HS-5 (cell line): ENCODE measurements at regions not wholly inside any gene's neighbourhood (a gene's known extent, or its start where the extent isn't known, plus 50 kb on each side); places are given as distances from the start of the nearest gene placed in this dataset.

Source experiments
- DNase-seq: peaks from one replicate; pipeline ENCODE4 v3.0.0-alpha.2; 2012; ENCODE audit warnings: low read depth

- DNase-seq, result no peak
These were observed 184.4 kb downstream of the SIPA1L2 start for GRCh38 chr1:232445361-232446106.

GRCh38 chr1:232443372-232443771 is 186.6 kb downstream of the SIPA1L2 start:
- DNase-seq, result no peak

DNA sequence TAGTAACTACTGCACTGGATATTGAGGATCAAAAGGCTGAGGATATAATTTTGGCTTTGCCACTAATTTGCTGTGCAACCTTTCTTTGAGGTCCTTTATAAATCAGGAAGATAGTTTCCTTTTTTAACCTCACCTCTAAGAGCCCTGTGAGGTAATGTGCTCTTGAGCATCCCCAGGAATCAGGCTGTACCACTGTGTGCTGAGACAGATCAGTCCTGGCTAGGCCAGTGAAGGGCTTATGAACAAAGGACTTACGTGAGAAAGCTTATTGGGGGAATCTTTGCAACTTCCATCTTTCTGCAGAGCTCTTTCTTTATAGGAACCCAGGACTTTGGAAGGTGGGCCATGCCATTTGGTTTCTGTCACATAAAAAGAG is 188.9 kb downstream of the SIPA1L2 start:
- no peak for DNase-seq

GRCh38 chr1:232440325-232441035 is 189.5 kb downstream of the SIPA1L2 start:
- no peak for DNase-seq

GRCh38 chr1:232439011-232439410 is 190.9 kb downstream of the SIPA1L2 start:
- DNase-seq, result no peak

- DNase-seq, result no peak
These were observed 191.5 kb downstream of the SIPA1L2 start for GRCh38 chr1:232438476-232438875.

DNA sequence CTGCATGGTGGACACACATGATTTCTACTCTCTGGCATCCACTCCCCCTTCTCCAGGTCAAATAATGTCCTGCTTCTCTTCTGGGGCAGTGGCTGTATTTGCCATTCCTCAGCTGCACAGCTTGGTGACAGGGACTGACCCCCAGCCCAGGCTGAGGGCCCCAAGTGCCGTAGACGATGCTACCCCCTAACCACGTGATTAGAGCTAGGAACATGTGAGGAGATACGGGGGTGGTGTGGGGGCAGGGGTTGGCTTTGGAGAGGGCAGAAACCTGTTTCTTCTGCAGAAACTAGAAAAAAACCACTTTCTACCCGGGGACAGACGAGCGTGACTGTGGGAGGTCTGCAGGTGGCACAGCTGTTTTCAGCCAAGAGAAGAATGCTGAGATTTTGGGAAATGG is 192.4 kb downstream of the SIPA1L2 start:
- DNase-seq, result no peak

- no peak for DNase-seq
These were observed 194.2 kb downstream of the SIPA1L2 start for GRCh38 chr1:232435729-232436128.

- no peak for DNase-seq
These were observed 197.6 kb downstream of the SIPA1L2 start for GRCh38 chr1:232432313-232432712.

DNA sequence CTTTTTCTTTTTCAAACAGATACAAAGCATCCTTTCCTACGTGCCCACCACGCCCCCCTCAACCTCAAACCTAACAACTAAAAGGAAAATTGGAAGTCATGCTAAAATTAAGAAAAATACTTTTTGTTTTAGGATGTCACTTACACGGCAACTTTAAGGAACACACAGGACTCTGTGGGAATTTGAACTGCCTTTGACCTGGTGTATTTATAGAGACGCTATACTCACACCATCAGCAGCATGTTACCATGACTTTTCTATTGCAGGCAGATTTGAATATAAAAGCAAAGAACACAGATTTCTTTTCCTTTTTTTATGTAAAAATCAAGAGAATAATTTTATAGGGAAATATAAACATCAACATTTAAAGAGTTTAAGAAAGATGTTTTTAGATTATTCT is 198.2 kb downstream of the SIPA1L2 start:
- DNase-seq, result no peak

GRCh38 chr1:232431326-232431725 is 198.6 kb downstream of the SIPA1L2 start:
- DNase-seq, result no peak

- DNase-seq, result no peak
These were observed 199.5 kb downstream of the SIPA1L2 start for GRCh38 chr1:232430467-232430866.

GRCh38 chr1:232428786-232429530 is 201.0 kb downstream of the SIPA1L2 start:
- no peak for DNase-seq

GRCh38 chr1:232428036-232428645 is 201.8 kb downstream of the SIPA1L2 start:
- DNase-seq, result no peak

DNA sequence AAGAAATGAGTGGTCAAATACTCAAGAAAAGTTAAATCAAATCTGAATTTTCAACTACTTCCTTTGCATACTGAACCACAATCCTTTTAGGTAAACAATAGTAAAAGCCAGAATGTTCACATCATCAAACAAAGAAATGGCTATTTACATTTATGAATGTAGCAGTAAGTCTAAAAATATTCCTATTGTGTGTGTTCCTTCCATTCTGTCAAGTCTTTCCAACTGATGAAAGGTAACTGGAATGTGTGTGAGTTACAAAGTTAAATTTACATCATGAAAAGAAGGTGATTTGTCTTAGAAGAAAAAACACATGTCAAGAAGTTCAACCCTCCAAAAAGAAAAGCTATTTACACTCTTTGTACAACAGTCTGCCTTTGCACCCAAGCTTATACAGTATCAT is 203.1 kb downstream of the SIPA1L2 start:
- no peak for DNase-seq

GRCh38 chr1:232425421-232425820 is 204.5 kb downstream of the SIPA1L2 start:
- DNase-seq, result no peak

DNA sequence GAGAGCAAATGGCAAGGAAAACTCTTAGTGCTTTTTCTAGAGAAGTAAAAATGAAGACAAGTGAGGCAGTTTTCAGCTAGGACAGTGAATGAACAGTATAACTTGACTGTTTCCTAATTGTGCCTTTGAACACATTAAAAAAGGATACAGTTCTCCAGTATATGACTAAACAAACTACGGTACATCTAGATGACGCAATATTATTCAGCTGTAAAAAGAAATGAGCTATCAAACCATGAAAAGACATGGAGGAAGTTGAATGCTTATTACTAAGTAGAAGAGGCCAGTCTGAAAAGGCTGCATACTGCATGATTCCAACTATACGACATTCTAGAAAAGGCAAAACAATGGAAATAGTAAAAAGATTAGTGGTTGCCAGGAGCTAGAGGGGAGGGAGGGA is 206.3 kb downstream of the SIPA1L2 start:
- no peak for DNase-seq

GRCh38 chr1:232422898-232423297 is 207.0 kb downstream of the SIPA1L2 start:
- peak; percentile 14 for DNase-seq

GRCh38 chr1:232422098-232422497 is 207.8 kb downstream of the SIPA1L2 start:
- peak; percentile 25 for DNase-seq

- no peak for DNase-seq
These were observed 208.7 kb downstream of the SIPA1L2 start for GRCh38 chr1:232421143-232421796.

DNA sequence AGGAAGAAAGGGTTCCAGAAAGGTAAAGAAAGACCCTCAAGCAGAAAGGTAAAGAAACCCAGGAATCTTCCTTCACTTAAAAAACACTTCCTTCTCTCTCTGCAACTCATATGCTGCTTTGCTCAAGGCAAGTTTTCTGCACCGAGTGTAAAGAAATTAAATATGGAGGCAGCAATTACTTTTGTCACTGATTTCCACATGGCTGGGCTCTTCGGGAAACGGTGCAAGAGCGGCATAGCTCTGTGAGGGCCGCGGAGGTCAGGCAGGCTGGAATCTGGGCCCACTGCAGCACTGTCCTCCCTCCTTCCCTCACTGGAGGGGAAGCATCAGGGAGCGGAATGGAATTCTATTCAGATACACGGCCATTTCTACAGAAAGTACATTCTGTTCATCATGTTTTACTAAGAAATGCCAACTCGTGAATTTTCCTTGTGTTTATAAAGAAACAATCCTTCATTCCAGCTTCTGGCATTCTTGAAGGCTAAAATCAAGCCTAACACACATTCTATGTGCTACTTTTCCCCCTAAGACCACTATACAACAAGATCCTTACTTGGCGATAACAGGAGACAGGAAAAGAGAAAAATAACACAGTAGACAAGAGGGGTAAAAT is 212.2 kb downstream of the SIPA1L2 start:
- no peak for DNase-seq
